ENCODE measurements at regions not wholly inside any gene's neighbourhood (a gene's known extent, or its start where the extent isn't known, plus 50 kb on each side); places are given as distances from the start of the nearest gene placed in this dataset.
A peak's percentile ranks its signal among the peaks of the same experiment; 100 is the strongest.

DNA sequence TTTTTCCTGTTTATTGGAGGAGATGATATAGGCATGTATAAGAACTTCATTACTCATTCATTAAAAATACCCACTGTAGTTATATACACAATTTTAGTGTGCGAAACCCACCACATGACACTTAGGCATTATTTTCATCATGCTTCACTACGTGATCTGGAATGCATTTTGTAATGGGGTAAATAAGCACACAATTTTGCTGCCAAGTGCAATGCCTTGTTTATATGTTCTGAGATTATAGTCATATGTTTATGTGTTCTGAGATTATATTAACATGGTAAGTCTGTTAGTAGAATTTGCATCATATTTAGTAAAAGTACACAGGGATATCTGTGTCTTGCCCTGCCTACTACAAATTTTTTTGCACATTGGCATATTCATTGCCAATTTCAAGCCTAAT is 1123.0 kb downstream of the LRFN5 start (continued):
- TF ChIP-seq CBX2 (IDR thresholded peaks at IDR 0.05; ENCODE audit: borderline replicate concordance, low read depth): no peak
- no peak for TF ChIP-seq BHLHE40 (IDR thresholded peaks at IDR 0.05; ENCODE audit: low read depth, low read length)
- TF ChIP-seq KDM1A (IDR thresholded peaks at IDR 0.05; ENCODE audit: low read depth): no peak

DNA sequence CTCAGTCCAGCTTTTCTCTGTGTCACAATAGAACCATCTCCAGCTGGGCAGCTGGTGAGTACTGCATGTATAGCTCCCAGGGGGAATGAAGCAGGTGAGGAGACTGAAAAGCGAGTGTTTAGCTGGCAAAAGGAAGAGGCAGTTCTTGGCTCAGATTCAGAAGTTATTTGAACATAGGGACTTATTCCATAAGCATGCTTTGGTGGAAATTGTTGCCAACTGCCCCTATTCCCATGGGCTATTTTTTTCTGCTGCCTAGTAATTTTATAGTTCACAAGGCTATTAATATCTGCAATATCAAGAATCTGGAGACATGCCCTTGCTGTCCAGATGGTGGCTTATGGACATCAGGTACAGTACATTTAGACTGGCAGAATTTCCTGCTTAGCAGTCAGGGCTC is 1112.7 kb downstream of the LRFN5 start:
- Histone ChIP-seq H3K4me3 (no peak overlapping the region), H3K27ac (no peak overlapping the region), H3K4me2 (no peak overlapping the region), H3K9me3 (no peaks in the 10 kb centered on the region; the same call in 2 of the 3 replicates), H3K4me1 (no peaks in the 10 kb centered on the region)
- ChIA-PET CTCF (no interaction called here), POLR2A (interaction anchor here (0.5 kb wide), 1 partner anchor 12 kb away, joined by 3 read pairs; no protein-coding TSS in a partner anchor)
- ATAC-seq (no peak), FAIRE-seq (no peak), DNase-seq (ENCODE audit: low read depth in 1 of 2, low spot score in 1 of 2) (no peak)
- 54% methylated on average over 1 of the region's 1 CpG for WGBS (ENCODE audit: missing lambda C conversion rate)
- TF ChIP-seq, protein P1, sequence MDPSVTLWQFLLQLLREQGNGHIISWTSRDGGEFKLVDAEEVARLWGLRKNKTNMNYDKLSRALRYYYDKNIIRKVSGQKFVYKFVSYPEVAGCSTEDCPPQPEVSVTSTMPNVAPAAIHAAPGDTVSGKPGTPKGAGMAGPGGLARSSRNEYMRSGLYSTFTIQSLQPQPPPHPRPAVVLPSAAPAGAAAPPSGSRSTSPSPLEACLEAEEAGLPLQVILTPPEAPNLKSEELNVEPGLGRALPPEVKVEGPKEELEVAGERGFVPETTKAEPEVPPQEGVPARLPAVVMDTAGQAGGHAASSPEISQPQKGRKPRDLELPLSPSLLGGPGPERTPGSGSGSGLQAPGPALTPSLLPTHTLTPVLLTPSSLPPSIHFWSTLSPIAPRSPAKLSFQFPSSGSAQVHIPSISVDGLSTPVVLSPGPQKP (IDR thresholded peaks at IDR 0.05; ENCODE audit: low read depth, low read length): no peak
- TF ChIP-seq RFX5 (IDR thresholded peaks at IDR 0.05) (no peak), NFE2L2 (conservative IDR thresholded peaks at IDR 0.05; ENCODE audit: low read length) (no peak), FOSB (CRISPR knock-in tag; IDR thresholded peaks at IDR 0.05) (no peak)

- H3K4me3 ChIP-seq: no peak overlapping the region
- FAIRE-seq (no peak), DNase-seq (ENCODE audit: low read depth in 1 of 2, low spot score in 1 of 2) (no peak), ATAC-seq (no peak)
- ChIA-PET CTCF (no interaction called here), POLR2A (no interaction called here)
- no peaks in the 10 kb centered on the region; the same call in 2 of the 3 replicates for H3K9me3 ChIP-seq
- H3K4me1 ChIP-seq: no peaks in the 10 kb centered on the region
- H3K27ac ChIP-seq: no peak overlapping the region
- no peak overlapping the region for H3K4me2 ChIP-seq
- 36% methylated on average over 2 of the region's 2 CpGs for WGBS (ENCODE audit: missing lambda C conversion rate)
- TF ChIP-seq POLR2AphosphoS2 (conservative IDR thresholded peaks at IDR 0.05; ENCODE audit: low read length) (no peak), HOXB13 (CRISPR knock-in tag; IDR thresholded peaks at IDR 0.05; ENCODE audit: low read depth) (no peak), HES2 (IDR thresholded peaks at IDR 0.05) (no peak), POLR2A (IDR thresholded peaks at IDR 0.05; ENCODE audit: low read length) (no peak), ZSCAN20 (CRISPR knock-in tag; IDR thresholded peaks at IDR 0.05) (no peak), FOSL2 (IDR thresholded peaks at IDR 0.05) (no peak), FOSL2 (CRISPR knock-in tag; IDR thresholded peaks at IDR 0.05) (no peak), TFCP2L1 (CRISPR knock-in tag; IDR thresholded peaks at IDR 0.05) (no peak), EP300 (IDR thresholded peaks at IDR 0.05) (no peak), PHF8 (IDR thresholded peaks at IDR 0.05; ENCODE audit: borderline replicate concordance, low read depth) (no peak), NR3C1 (IDR thresholded peaks at IDR 0.05) (no peak), CHD4 (IDR thresholded peaks at IDR 0.05; ENCODE audit: borderline replicate concordance) (no peak)
Measured at GRCh38 chr14:42715316-42715715, 1108.6 kb downstream of the LRFN5 start.

- no peaks in the 10 kb centered on the region for H3K9me3 ChIP-seq
- H3K4me1 ChIP-seq: no peaks in the 10 kb centered on the region
- H3K27ac ChIP-seq: no peak overlapping the region
- ATAC-seq (no peak), DNase-seq (ENCODE audit: low read depth in 1 of 2, low spot score in 1 of 2) (no peak), FAIRE-seq (no peak)
- TF ChIP-seq RARB (CRISPR knock-in tag; IDR thresholded peaks at IDR 0.05): no peak
- ChIA-PET CTCF (no interaction called here), POLR2A (no interaction called here)
- 45% methylated on average over 4 of the region's 4 CpGs for WGBS (ENCODE audit: missing lambda C conversion rate)
- no peak overlapping the region for H3K4me2 ChIP-seq
- no peak overlapping the region for H3K4me3 ChIP-seq
Measured at GRCh38 chr14:42710071-42710470, 1103.4 kb downstream of the LRFN5 start.

DNA sequence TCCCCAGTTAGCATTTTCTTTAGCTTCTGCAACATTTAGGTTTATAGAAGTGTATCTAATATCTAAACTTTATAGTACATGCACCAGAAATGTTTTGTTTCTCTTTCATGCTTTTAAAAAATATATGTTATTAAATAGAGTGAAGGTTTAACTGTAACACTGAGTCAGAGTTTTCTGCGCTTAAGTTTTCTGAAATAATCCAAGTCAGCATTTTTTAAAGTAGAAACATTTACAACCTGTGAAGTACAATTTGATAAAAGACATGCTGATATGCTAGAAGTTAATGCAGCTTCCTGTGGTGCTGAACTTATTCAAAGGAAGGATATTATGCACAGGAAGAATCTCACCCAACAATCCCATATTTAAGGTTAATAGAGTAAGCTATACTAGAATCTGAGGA is 1096.8 kb downstream of the LRFN5 start:
- H3K4me2 ChIP-seq: no peak overlapping the region
- ChIA-PET CTCF (no interaction called here), POLR2A (no interaction called here)
- no peak for ATAC-seq
- no peak for FAIRE-seq
- no peak overlapping the region for H3K27ac ChIP-seq
- no peak overlapping the region for H3K4me3 ChIP-seq
- no peaks in the 10 kb centered on the region for H3K9me3 ChIP-seq
- WGBS (ENCODE audit: missing lambda C conversion rate): 70% methylated on average over 1 of the region's 1 CpG
- no peak for DNase-seq (ENCODE audit: low read depth in 1 of 2, low spot score in 1 of 2)
- peak; percentile 88 for TF ChIP-seq MAFK (IDR thresholded peaks at IDR 0.05; ENCODE audit: partially characterized antibody)
- TF ChIP-seq JUNB (IDR thresholded peaks at IDR 0.05): no peak
- H3K4me1 ChIP-seq: no peaks in the 10 kb centered on the region
